Osteoblast (primary cell): ENCODE measurements at regions not wholly inside any gene's neighbourhood (a gene's known extent, or its start where the extent isn't known, plus 50 kb on each side); places are given as distances from the start of the nearest gene placed in this dataset.
"Not testable (repeated sequence)": the region's sequence is repeated elsewhere in the genome, so short reads cannot be mapped to it uniquely, and the experiment has no call there.

Experiments
- DNase-seq: peaks from one replicate; pipeline ENCODE4 v3.0.0; 2011; ENCODE audit warnings: low spot score, mixed read lengths; ENCODE audit not compliant: insufficient read length; ENCODE audit errors: missing footprints
- H2AFZ ChIP-seq: 2 replicates; pipeline ENCODE4 v1.6.0; 2011; ENCODE audit warnings: mild to moderate bottlenecking, low read length
- H3K27ac ChIP-seq: 2 replicates; pipeline ENCODE4 v1.5.1; 2011; ENCODE audit warnings: mild to moderate bottlenecking, low read depth, low read length, moderate library complexity
- H3K27me3 ChIP-seq: 2 replicates; pipeline ENCODE4 v1.6.0; 2012; ENCODE audit warnings: mild to moderate bottlenecking, control low read depth, inconsistent platforms, low read length, moderate library complexity; ENCODE audit not compliant: insufficient read depth
- H3K36me3 ChIP-seq: 2 replicates; pipeline ENCODE4 v1.5.1; 2011; ENCODE audit warnings: mild to moderate bottlenecking, low read length, control low read depth, moderate library complexity; ENCODE audit not compliant: insufficient read depth
- H3K4me1 ChIP-seq: 2 replicates; pipeline ENCODE4 v1.5.1; 2011; ENCODE audit warnings: mild to moderate bottlenecking, low read length, control low read depth, moderate library complexity; ENCODE audit not compliant: insufficient read depth
- H3K4me2 ChIP-seq: 2 replicates; pipeline ENCODE4 v1.6.0; 2011; ENCODE audit warnings: mild to moderate bottlenecking, low read length; ENCODE audit not compliant: insufficient read depth
- H3K4me3 ChIP-seq: fragments of 200-600 bp; sonication (generic); 3 replicates; pipeline ENCODE4 v1.5.1; 2012; ENCODE audit warnings: mild to moderate bottlenecking, low read length, inconsistent platforms; ENCODE audit not compliant: insufficient read depth
- H3K79me2 ChIP-seq: 2 replicates; pipeline ENCODE4 v1.6.0; 2012; ENCODE audit warnings: mild to moderate bottlenecking, low read length, control low read depth, inconsistent platforms; ENCODE audit not compliant: insufficient read depth
- H3K9me3 ChIP-seq: 2 replicates; pipeline ENCODE4 v1.5.1; 2011; ENCODE audit warnings: low read depth, low read length, control low read depth
- H4K20me1 ChIP-seq: 2 replicates; pipeline ENCODE4 v1.6.0; 2012; ENCODE audit warnings: mild to moderate bottlenecking, low read length, control low read depth; ENCODE audit not compliant: insufficient read depth
- TF ChIP-seq, protein P1 (sequence below): IDR thresholded peaks from 2 replicates; pipeline ENCODE4 v1.5.1; 2011; ENCODE audit warnings: mild to moderate bottlenecking, low read depth, low read length, moderate library complexity; ENCODE audit errors: extremely low read depth

DNA sequence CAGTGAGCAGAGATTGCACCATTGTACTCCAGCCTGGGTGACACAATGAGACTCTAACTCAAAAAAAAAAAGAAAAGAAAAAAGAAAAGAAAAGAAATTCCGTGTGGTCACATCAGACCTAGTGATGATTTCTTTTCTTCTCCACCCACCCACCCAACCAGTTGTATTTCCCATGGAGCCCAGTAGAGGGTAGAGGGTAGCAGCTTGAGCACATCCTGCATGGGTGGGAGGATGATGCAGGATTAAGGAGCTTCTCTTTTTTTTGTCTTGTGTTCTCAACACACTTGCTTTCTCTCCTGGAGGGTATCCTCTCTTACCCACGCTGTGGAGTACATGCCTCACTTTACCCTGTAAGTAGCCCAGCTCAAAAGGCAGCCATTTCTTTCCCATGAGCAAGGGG, 118.6 kb upstream of the CARD11 start:
- H2AFZ ChIP-seq: no peak overlapping the region
- H3K4me3 ChIP-seq: no peak overlapping the region
- H4K20me1 ChIP-seq: no peaks in the 10 kb centered on the region
- H3K9me3 ChIP-seq: no peaks in the 10 kb centered on the region
- H3K27ac ChIP-seq: no peak overlapping the region
- H3K4me2 ChIP-seq: no peak overlapping the region
- TF ChIP-seq, protein P1, sequence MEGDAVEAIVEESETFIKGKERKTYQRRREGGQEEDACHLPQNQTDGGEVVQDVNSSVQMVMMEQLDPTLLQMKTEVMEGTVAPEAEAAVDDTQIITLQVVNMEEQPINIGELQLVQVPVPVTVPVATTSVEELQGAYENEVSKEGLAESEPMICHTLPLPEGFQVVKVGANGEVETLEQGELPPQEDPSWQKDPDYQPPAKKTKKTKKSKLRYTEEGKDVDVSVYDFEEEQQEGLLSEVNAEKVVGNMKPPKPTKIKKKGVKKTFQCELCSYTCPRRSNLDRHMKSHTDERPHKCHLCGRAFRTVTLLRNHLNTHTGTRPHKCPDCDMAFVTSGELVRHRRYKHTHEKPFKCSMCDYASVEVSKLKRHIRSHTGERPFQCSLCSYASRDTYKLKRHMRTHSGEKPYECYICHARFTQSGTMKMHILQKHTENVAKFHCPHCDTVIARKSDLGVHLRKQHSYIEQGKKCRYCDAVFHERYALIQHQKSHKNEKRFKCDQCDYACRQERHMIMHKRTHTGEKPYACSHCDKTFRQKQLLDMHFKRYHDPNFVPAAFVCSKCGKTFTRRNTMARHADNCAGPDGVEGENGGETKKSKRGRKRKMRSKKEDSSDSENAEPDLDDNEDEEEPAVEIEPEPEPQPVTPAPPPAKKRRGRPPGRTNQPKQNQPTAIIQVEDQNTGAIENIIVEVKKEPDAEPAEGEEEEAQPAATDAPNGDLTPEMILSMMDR: no peak
- DNase-seq: no peak
- H3K36me3 ChIP-seq: no peaks in the 10 kb centered on the region
- H3K4me1 ChIP-seq: no peaks in the 10 kb centered on the region
- no peaks in the 10 kb centered on the region for H3K27me3 ChIP-seq
- H3K79me2 ChIP-seq: no peaks in the 10 kb centered on the region

DNA sequence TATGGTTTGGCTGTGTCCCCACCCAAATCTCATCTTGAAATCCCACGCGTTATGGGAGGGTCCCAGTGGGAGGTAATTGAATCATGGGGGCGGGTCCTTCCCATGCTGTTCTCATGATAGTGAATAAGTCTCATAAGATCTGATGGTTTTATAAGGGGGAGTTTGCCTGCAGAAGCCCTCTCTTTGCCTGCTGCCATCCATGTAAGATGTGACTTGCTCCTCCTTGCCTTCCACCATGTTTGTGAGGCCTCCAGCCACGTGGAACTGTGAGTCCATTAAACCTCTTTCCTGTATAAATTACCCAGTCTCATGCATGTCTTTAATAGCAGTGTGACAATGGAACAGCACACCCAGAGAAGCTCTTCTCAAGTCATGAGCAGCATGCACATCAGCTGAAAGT, 119.1 kb upstream of the CARD11 start:
- not testable (repeated sequence) for H3K79me2 ChIP-seq, H3K27me3 ChIP-seq, DNase-seq, H3K4me3 ChIP-seq, H3K4me2 ChIP-seq, H3K4me1 ChIP-seq, H2AFZ ChIP-seq, H3K27ac ChIP-seq, H3K9me3 ChIP-seq, H4K20me1 ChIP-seq, H3K36me3 ChIP-seq

DNA sequence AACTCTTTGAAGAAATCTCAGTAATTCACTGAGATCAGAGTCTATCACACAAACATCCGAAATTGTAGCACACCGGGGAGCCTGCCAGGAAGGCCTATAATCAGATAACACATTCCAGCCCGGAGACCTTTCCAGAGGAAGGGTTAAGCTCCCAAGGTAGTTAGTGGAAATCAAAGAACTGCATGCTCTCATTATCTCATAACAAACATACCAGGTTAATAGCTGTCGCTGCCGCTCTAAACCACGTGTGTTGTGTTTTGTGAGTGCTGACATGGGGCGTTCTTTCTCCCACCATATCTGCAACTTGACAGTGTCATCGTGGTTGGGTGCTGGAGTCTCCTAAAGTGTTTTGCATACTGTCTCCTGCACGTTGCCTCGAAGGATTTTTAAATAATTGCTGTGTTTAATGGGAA, 120.7 kb upstream of the CARD11 start:
- Histone ChIP-seq H3K4me3 (no peak overlapping the region), H3K27ac (no peak overlapping the region), H3K9me3 (no peaks in the 10 kb centered on the region), H3K36me3 (no peaks in the 10 kb centered on the region), H3K4me2 (no peak overlapping the region), H3K4me1 (no peaks in the 10 kb centered on the region), H4K20me1 (no peaks in the 10 kb centered on the region), H3K79me2 (no peaks in the 10 kb centered on the region), H3K27me3 (no peaks in the 10 kb centered on the region), H2AFZ (no peak overlapping the region)
- TF ChIP-seq, protein P1: no peak
- DNase-seq: no peak

DNA sequence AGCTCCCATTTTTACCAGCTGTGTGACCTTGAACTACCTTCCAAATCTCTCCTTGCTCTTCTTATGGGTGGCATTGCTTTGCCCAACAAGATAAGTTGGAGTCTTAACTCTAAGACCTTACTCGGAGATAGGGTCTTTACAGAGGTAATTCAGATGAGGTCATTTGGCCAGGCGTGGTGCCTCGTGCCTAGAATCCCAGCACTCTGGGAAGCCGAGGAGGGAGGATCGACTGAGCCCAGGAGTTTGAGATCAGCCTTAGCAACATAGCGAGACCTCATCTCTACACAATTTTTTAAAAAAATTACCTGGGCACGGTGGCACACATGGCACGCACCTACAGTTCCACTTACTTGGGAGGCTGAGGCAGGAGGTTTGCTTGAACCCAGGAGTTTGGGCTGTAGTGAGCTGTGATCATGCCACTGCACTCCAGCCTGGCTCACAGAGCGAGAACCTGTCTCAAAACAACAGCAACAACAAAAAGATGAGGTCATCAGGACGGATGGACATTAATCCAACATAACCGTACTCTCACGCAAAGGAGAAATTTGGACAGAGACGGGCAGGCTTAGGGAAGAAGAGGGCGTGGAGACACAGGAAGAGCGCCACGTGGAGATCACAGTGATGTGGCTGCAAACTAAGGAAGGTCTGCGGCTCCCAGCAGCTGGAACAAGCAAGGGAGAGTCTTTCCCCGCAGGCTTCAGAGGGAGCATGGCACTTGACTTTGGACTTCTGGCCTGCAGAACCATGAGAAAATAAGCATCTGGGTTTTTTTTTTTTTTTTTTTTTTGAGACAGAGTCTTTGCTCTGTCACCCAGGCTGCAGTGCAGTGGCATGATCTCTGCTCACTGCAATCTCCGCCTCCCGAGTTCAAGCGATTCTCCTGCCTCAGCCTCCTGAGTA, 122.3 kb upstream of the CARD11 start:
- Histone ChIP-seq H3K27ac (no peak overlapping the region), H3K4me1 (no peaks in the 10 kb centered on the region), H3K4me2 (no peak overlapping the region), H4K20me1 (no peaks in the 10 kb centered on the region), H3K27me3 (no peaks in the 10 kb centered on the region), H2AFZ (no peak overlapping the region), H3K4me3 (no peak overlapping the region), H3K36me3 (no peaks in the 10 kb centered on the region), H3K9me3 (no peaks in the 10 kb centered on the region), H3K79me2 (no peaks in the 10 kb centered on the region)
- TF ChIP-seq, protein P1: no peak
- DNase-seq: no peak
